WTC11 (cell line): ENCODE measurements at regions not wholly inside any gene's neighbourhood (a gene's known extent, or its start where the extent isn't known, plus 50 kb on each side); places are given as distances from the start of the nearest gene placed in this dataset.

Source experiments
- ATAC-seq: fragments of 200-7000 bp; cut with Tn5 transposase; 2 replicates; pipeline ENCODE4 v1.10.0; 2021; ENCODE audit warnings: mild to moderate bottlenecking, moderate library complexity
- CTCF ChIA-PET: fragments of 300-600 bp; sonication (Branson Sonifier 250); formaldehyde crosslinking; loops from one replicate; lab custom pipeline; 2021; ENCODE audit warnings: antibody characterized with exemption; lab: Charles Lee
- POLR2A ChIA-PET: fragments of 350-600 bp; sonication (Branson Sonifier 250); formaldehyde crosslinking; loops from one replicate; lab custom pipeline; 2021; ENCODE audit warnings: antibody characterized with exemption; lab: Charles Lee
- DNase-seq: peaks from one replicate; pipeline ENCODE4 v3.0.0; 2021; ENCODE audit warnings: low spot score
- H3K27ac Mint-ChIP-seq: 2 replicates; pipeline ENCODE4 v1.8.0; 2021; ENCODE audit warnings: mixed read lengths
- H3K27me3 Mint-ChIP-seq: 2 replicates; pipeline ENCODE4 v1.8.0; 2021; ENCODE audit warnings: low read depth, mild to moderate bottlenecking, moderate library complexity, mixed read lengths
- H3K36me3 Mint-ChIP-seq: 2 replicates; pipeline ENCODE4 v1.8.0; 2021; ENCODE audit warnings: mixed read lengths
- H3K4me1 Mint-ChIP-seq: 2 replicates; pipeline ENCODE4 v1.8.0; 2022; ENCODE audit warnings: mixed read lengths
- H3K4me3 Mint-ChIP-seq: 2 replicates; pipeline ENCODE4 v1.8.0; 2021; ENCODE audit warnings: mild to moderate bottlenecking, moderate library complexity, mixed read lengths
- H3K9me3 Mint-ChIP-seq: 2 replicates; pipeline ENCODE4 v1.8.0; 2021; ENCODE audit warnings: mixed read lengths
- AR ChIP-seq: fragments of 250-450 bp; sonication (Bioruptor Pico); IDR thresholded peaks from 2 replicates; pipeline ENCODE4 v1.9.0; 2021; ENCODE audit warnings: mild to moderate bottlenecking
- ATF2 ChIP-seq: sonication (generic); formaldehyde crosslinking; IDR thresholded peaks from 2 replicates; pipeline ENCODE4 v1.8.1; 2022; ENCODE audit warnings: low read depth, missing genetic modification reagents, borderline replicate concordance
- CREM ChIP-seq: sonication (generic); formaldehyde crosslinking; IDR thresholded peaks from 2 replicates; pipeline ENCODE4 v1.8.1; 2022; ENCODE audit warnings: mild to moderate bottlenecking, missing genetic modification reagents, moderate library complexity
- E2F4 ChIP-seq: sonication (generic); formaldehyde crosslinking; IDR thresholded peaks from 2 replicates; pipeline ENCODE4 v1.8.1; 2022; ENCODE audit warnings: low read depth, mild to moderate bottlenecking, moderate library complexity, missing genetic modification reagents, borderline replicate concordance
- EMX1 ChIP-seq: fragments of 250-450 bp; sonication (Bioruptor Pico); IDR thresholded peaks from 2 replicates; pipeline ENCODE4 v1.8.0; 2021; ENCODE audit warnings: mild to moderate bottlenecking
- ESRRA ChIP-seq: sonication (generic); formaldehyde crosslinking; IDR thresholded peaks from 2 replicates; pipeline ENCODE4 v1.8.1; 2022; ENCODE audit warnings: mild to moderate bottlenecking, missing genetic modification reagents, borderline replicate concordance
- GABPB1 ChIP-seq: sonication (generic); formaldehyde crosslinking; IDR thresholded peaks from 2 replicates; pipeline ENCODE4 v1.8.1; 2023; ENCODE audit warnings: mild to moderate bottlenecking, missing genetic modification reagents
- JAZF1 ChIP-seq: fragments of 250-450 bp; sonication (Bioruptor Pico); IDR thresholded peaks from 2 replicates; pipeline ENCODE4 v1.9.0; 2021; ENCODE audit warnings: moderate library complexity, mild to moderate bottlenecking, inconsistent platforms
- KAT7 ChIP-seq: sonication (generic); formaldehyde crosslinking; IDR thresholded peaks from 2 replicates; pipeline ENCODE4 v1.8.1; 2023; ENCODE audit warnings: missing genetic modification reagents, mild to moderate bottlenecking, borderline replicate concordance
- NFATC4 ChIP-seq: fragments of 250-450 bp; sonication (Bioruptor Pico); IDR thresholded peaks from 2 replicates; pipeline ENCODE4 v1.9.0; 2021; ENCODE audit warnings: mild to moderate bottlenecking
- PREB ChIP-seq: sonication (generic); formaldehyde crosslinking; IDR thresholded peaks from 2 replicates; pipeline ENCODE4 v1.8.1; 2022; ENCODE audit warnings: mild to moderate bottlenecking, missing genetic modification reagents, moderate library complexity, borderline replicate concordance
- RELA ChIP-seq: sonication (generic); formaldehyde crosslinking; IDR thresholded peaks from 2 replicates; pipeline ENCODE4 v1.8.1; 2022; ENCODE audit warnings: missing genetic modification reagents, mild to moderate bottlenecking, borderline replicate concordance
- RORB ChIP-seq: fragments of 250-450 bp; sonication (Bioruptor Pico); IDR thresholded peaks from 2 replicates; pipeline ENCODE4 v1.9.0; 2021; ENCODE audit warnings: mild to moderate bottlenecking
- SMAD4 ChIP-seq: sonication (generic); formaldehyde crosslinking; IDR thresholded peaks from 2 replicates; pipeline ENCODE4 v1.8.0; 2022; ENCODE audit warnings: mild to moderate bottlenecking, missing genetic modification reagents
- TCF7 ChIP-seq: sonication (generic); formaldehyde crosslinking; IDR thresholded peaks from 2 replicates; pipeline ENCODE4 v1.8.0; 2022; ENCODE audit warnings: mild to moderate bottlenecking, low read depth, missing genetic modification reagents, moderate library complexity
- TEAD1 ChIP-seq: sonication (generic); formaldehyde crosslinking; IDR thresholded peaks from 2 replicates; pipeline ENCODE4 v1.8.0; 2022; ENCODE audit warnings: mild to moderate bottlenecking, missing genetic modification reagents
- ZNF232 ChIP-seq: sonication (generic); formaldehyde crosslinking; IDR thresholded peaks from 2 replicates; pipeline ENCODE4 v1.8.0; 2022; ENCODE audit warnings: mild to moderate bottlenecking, missing genetic modification reagents
- ZNF281 ChIP-seq: sonication (generic); formaldehyde crosslinking; IDR thresholded peaks from 2 replicates; pipeline ENCODE4 v1.8.0; 2023; ENCODE audit warnings: mild to moderate bottlenecking, missing genetic modification reagents
- ZNF532 ChIP-seq: fragments of 250-450 bp; sonication (Bioruptor Pico); IDR thresholded peaks from 2 replicates; pipeline ENCODE4 v1.9.0; 2021; ENCODE audit warnings: mild to moderate bottlenecking, borderline replicate concordance
- ZNF671 ChIP-seq: fragments of 250-450 bp; sonication (Bioruptor Pico); IDR thresholded peaks from 2 replicates; pipeline ENCODE4 v1.8.0; 2021; ENCODE audit warnings: mild to moderate bottlenecking

- TF ChIP-seq EMX1 (CRISPR knock-in tag) (no peak), ATF2 (CRISPR knock-in tag) (no peak), ESRRA (no peak), KAT7 (CRISPR knock-in tag) (no peak), ZNF281 (CRISPR knock-in tag) (no peak), CREM (CRISPR knock-in tag) (no peak), ZNF232 (CRISPR knock-in tag) (no peak)
- no peaks in the 10 kb centered on the region for H3K4me1 Mint-ChIP-seq
- ATAC-seq, result no peak
- POLR2A ChIA-PET, result no interaction called here
- H3K27ac Mint-ChIP-seq, result no peak overlapping the region
- H3K4me3 Mint-ChIP-seq, result no peak overlapping the region
- H3K36me3 Mint-ChIP-seq, result peaks cover 72% of the 10 kb centered on the region
- H3K9me3 Mint-ChIP-seq, result peaks cover 84% of the 10 kb centered on the region
- DNase-seq, result no peak
- H3K27me3 Mint-ChIP-seq, result peaks cover 8% of the 10 kb centered on the region
- CTCF ChIA-PET, result no interaction called here
Measured at GRCh38 chr20:55239269-55239668, 763.9 kb downstream of the DOK5 start.

- CTCF ChIA-PET, result no interaction called here
- DNase-seq (no peak), ATAC-seq (no peak)
- Mint-ChIP-seq H3K4me1 (no peaks in the 10 kb centered on the region), H3K4me3 (no peak overlapping the region), H3K9me3 (peaks cover 69% of the 10 kb centered on the region)
- TF ChIP-seq CREM (CRISPR knock-in tag), result no peak
- no peak for TF ChIP-seq E2F4 (CRISPR knock-in tag)
- no peak for TF ChIP-seq TEAD1 (CRISPR knock-in tag)
- no peak for TF ChIP-seq EMX1 (CRISPR knock-in tag)
- no peak for TF ChIP-seq ZNF671 (CRISPR knock-in tag)
- no peak for TF ChIP-seq NFATC4 (CRISPR knock-in tag)
- no peak for TF ChIP-seq RELA (CRISPR knock-in tag)
- no peak for TF ChIP-seq PREB
- TF ChIP-seq SMAD4 (CRISPR knock-in tag), result no peak
- no peak for TF ChIP-seq ZNF232 (CRISPR knock-in tag)
- no peak for TF ChIP-seq AR (CRISPR knock-in tag)
- no peak for TF ChIP-seq RORB
- no peak for TF ChIP-seq JAZF1
- no peak for TF ChIP-seq ZNF532 (CRISPR knock-in tag)
- no peak for TF ChIP-seq GABPB1 (CRISPR knock-in tag)
- no peak for TF ChIP-seq TCF7 (CRISPR knock-in tag)
- TF ChIP-seq, all 79 proteins: peak for 0
- Mint-ChIP-seq H3K27ac (no peak overlapping the region), H3K36me3 (peaks cover 41% of the 10 kb centered on the region), H3K27me3 (no peaks in the 10 kb centered on the region)
- POLR2A ChIA-PET, result no interaction called here
Measured at GRCh38 chr20:55232647-55233046, 757.3 kb downstream of the DOK5 start.
